GM23338 (cell line): ENCODE measurements at regions not wholly inside any gene's neighbourhood (a gene's known extent, or its start where the extent isn't known, plus 50 kb on each side); places are given as distances from the start of the nearest gene placed in this dataset.

ENCODE experiments used
- ATAC-seq: fragments of 200-7000 bp; cut with Tn5 transposase; 3 replicates; pipeline ENCODE4 v1.9.1; 2020
- DNase-seq: peaks from one replicate; pipeline ENCODE4 v3.0.0-alpha.2; 2015; ENCODE audit warnings: low spot score
- H2AFZ ChIP-seq: fragments of 200-600 bp; sonication (generic); 2 replicates; pipeline ENCODE4 v1.8.0; 2016; ENCODE audit warnings: antibody characterized with exemption, mild to moderate bottlenecking, moderate library complexity
- H3F3A ChIP-seq: fragments of 200-600 bp; sonication (generic); replicated peaks from 2 replicates; pipeline ENCODE4 v1.8.0; 2017; ENCODE audit warnings: antibody characterized with exemption, mixed run types, low read depth
- H3K27ac ChIP-seq: fragments of 200-600 bp; sonication (generic); 2 replicates; pipeline ENCODE4 v1.6.1; 2016; ENCODE audit warnings: low read depth
- H3K27me3 ChIP-seq: fragments of 200-600 bp; sonication (generic); 2 replicates; pipeline ENCODE4 v1.8.0; 2016; ENCODE audit warnings: mild to moderate bottlenecking, mixed run types, moderate library complexity; ENCODE audit not compliant: insufficient read depth
- H3K36me3 ChIP-seq: fragments of 200-600 bp; sonication (generic); 2 replicates; pipeline ENCODE4 v1.8.0; 2016; ENCODE audit warnings: mild to moderate bottlenecking; ENCODE audit not compliant: insufficient read depth
- H3K4me1 ChIP-seq: fragments of 200-600 bp; sonication (generic); 2 replicates; pipeline ENCODE4 v1.8.0; 2016; ENCODE audit warnings: mild to moderate bottlenecking, moderate library complexity; ENCODE audit not compliant: insufficient read depth
- H3K4me2 ChIP-seq: fragments of 200-600 bp; sonication (generic); 2 replicates; pipeline ENCODE4 v1.7.1; 2017; ENCODE audit warnings: mixed run types
- H3K4me3 ChIP-seq: fragments of 200-600 bp; sonication (generic); 2 replicates; pipeline ENCODE4 v1.6.1; 2016; ENCODE audit warnings: mixed run types
- H3K79me2 ChIP-seq: fragments of 200-600 bp; sonication (generic); replicated peaks from 2 replicates; pipeline ENCODE4 v1.8.0; 2017; ENCODE audit warnings: mild to moderate bottlenecking; ENCODE audit not compliant: insufficient read depth
- H3K9me2 ChIP-seq: fragments of 200-600 bp; sonication (generic); 2 replicates; pipeline ENCODE4 v1.8.0; 2017; ENCODE audit not compliant: insufficient read depth
- H4K20me1 ChIP-seq: fragments of 200-600 bp; sonication (generic); replicated peaks from 2 replicates; pipeline ENCODE4 v1.8.0; 2017; ENCODE audit warnings: mild to moderate bottlenecking; ENCODE audit not compliant: insufficient read depth
- H3K27ac Mint-ChIP-seq: 2 replicates; pipeline ENCODE4 v1.8.0; 2020; ENCODE audit warnings: inconsistent platforms, mild to moderate bottlenecking, moderate library complexity, mixed read lengths
- H3K27me3 Mint-ChIP-seq: 3 replicates; pipeline ENCODE4 v1.8.0; 2022; ENCODE audit warnings: low read depth, mild to moderate bottlenecking, moderate library complexity, mixed read lengths, inconsistent platforms; ENCODE audit not compliant: insufficient read depth, poor library complexity
- H3K36me3 Mint-ChIP-seq: 3 replicates; pipeline ENCODE4 v1.8.0; 2021; ENCODE audit warnings: low read depth, mild to moderate bottlenecking, inconsistent platforms, moderate library complexity, mixed read lengths
- H3K4me1 Mint-ChIP-seq: 3 replicates; pipeline ENCODE4 v1.8.0; 2020; ENCODE audit warnings: mild to moderate bottlenecking, inconsistent platforms, mixed read lengths
- H3K4me3 Mint-ChIP-seq: 3 replicates; pipeline ENCODE4 v1.8.0; 2021; ENCODE audit warnings: moderate library complexity, mild to moderate bottlenecking, inconsistent platforms, mixed read lengths
- H3K9me3 Mint-ChIP-seq: 3 replicates; pipeline ENCODE4 v1.8.0; 2020; ENCODE audit warnings: moderate library complexity, mild to moderate bottlenecking, inconsistent platforms, mixed read lengths
- CREB1 ChIP-seq: fragments of 250-450 bp; sonication (Bioruptor Pico); IDR thresholded peaks from 2 replicates; pipeline ENCODE4 v1.5.0; 2020; ENCODE audit warnings: low read depth, mild to moderate bottlenecking, moderate library complexity
- EZH2 ChIP-seq: fragments of 200-600 bp; sonication (generic); IDR thresholded peaks from one replicate; pipeline ENCODE4 v1.8.0; 2017; ENCODE audit warnings: antibody characterized with exemption, mild to moderate bottlenecking, low read depth; ENCODE audit not compliant: unreplicated experiment
- EZH2phosphoT487 ChIP-seq: fragments of 200-600 bp; sonication (generic); IDR thresholded peaks from one replicate; pipeline ENCODE4 v1.8.1; 2018; ENCODE audit warnings: antibody characterized with exemption; ENCODE audit not compliant: unreplicated experiment
- JUNB ChIP-seq: IDR thresholded peaks from one replicate; pipeline ENCODE4 v1.6.1; 2016; ENCODE audit warnings: antibody characterized with exemption; ENCODE audit not compliant: unreplicated experiment
- NANOG ChIP-seq: IDR thresholded peaks from 2 replicates; pipeline ENCODE4 v1.6.1; 2016; ENCODE audit warnings: antibody characterized with exemption, borderline replicate concordance
- POLR2AphosphoS5 ChIP-seq: IDR thresholded peaks from 2 replicates; pipeline ENCODE4 v1.6.1; 2016; ENCODE audit warnings: antibody characterized with exemption, low read depth
- STAT1 ChIP-seq: IDR thresholded peaks from one replicate; pipeline ENCODE4 v1.6.1; 2016; ENCODE audit warnings: antibody characterized with exemption; ENCODE audit not compliant: unreplicated experiment
- ZNF114 ChIP-seq: fragments of 250-450 bp; sonication (Bioruptor Pico); IDR thresholded peaks from 2 replicates; pipeline ENCODE4 v1.5.0; 2020; ENCODE audit warnings: mild to moderate bottlenecking, moderate library complexity
- ZNF331 ChIP-seq: fragments of 250-450 bp; sonication (Bioruptor Pico); IDR thresholded peaks from 2 replicates; pipeline ENCODE4 v1.5.0; 2020; ENCODE audit warnings: low read depth, mild to moderate bottlenecking, moderate library complexity
- TF ChIP-seq, protein P1 (sequence below): fragments of 250-450 bp; sonication (Bioruptor Pico); IDR thresholded peaks from 2 replicates; pipeline ENCODE4 v1.5.0; 2020; ENCODE audit warnings: mild to moderate bottlenecking, moderate library complexity
- TF ChIP-seq, protein P2 (sequence below): IDR thresholded peaks from one replicate; pipeline ENCODE4 v1.6.1; 2018; ENCODE audit warnings: antibody characterized with exemption; ENCODE audit not compliant: unreplicated experiment
- TF ChIP-seq, protein P3 (sequence below): IDR thresholded peaks from 2 replicates; pipeline ENCODE4 v1.6.1; 2016; ENCODE audit warnings: antibody characterized with exemption
- TF ChIP-seq, protein P4 (sequence below), 2 experiments: fragments of 200-600 bp in 1 of 2; sonication (generic) in 1 of 2; conservative IDR thresholded peaks; 2 replicates each; pipeline versions ENCODE4 v1.5.1 to v1.6.1; 2016 to 2017; ENCODE audit warnings: antibody characterized with exemption in 2 of 2, low read depth in 2 of 2, mild to moderate bottlenecking in 2 of 2, moderate library complexity in 1 of 2

DNA sequence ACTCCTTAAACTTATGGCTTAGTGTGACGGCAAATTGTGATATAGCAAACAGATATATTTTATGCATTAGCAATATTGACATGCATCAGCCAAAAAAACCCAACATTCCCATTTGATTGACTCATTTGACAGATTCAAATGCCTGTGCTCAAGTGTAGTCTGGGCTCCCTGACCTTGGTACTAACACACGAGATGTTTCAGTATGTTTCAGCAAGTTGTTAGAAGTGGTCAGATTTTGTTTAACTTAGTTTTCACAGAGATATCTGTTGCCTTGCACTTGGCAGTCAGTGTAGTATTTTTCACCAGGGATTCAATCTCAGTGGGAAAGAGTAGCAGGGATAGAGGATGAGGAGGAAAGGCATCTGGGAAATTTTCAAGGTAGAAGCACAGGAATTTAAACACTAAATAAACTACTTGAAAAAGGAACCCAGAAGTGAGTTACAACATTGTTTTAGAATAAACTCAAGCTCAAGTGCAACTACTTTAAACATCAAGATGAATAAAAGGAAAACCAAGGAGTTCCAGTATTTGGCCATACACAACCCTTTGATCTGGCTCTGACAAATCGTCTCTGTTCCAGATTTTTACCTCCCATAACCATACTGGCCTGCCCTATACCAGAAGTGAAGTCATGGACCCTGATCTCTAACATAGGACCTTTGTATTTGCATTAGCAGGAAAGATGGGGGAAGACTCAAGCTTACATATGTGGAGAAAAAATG, 56.5 kb upstream of the BLID start:
- Histone ChIP-seq H3K79me2 (no peaks in the 10 kb centered on the region), H3F3A (no peaks in the 10 kb centered on the region), H3K9me2 (no peaks in the 10 kb centered on the region), H3K36me3 (no peaks in the 10 kb centered on the region), H3K27me3 (no peaks in the 10 kb centered on the region), H4K20me1 (no peaks in the 10 kb centered on the region), H3K4me3 (no peak overlapping the region), H3K4me1 (peaks cover 6% of the 10 kb centered on the region), H2AFZ (no peak overlapping the region), H3K4me2 (no peak overlapping the region), H3K27ac (no peak overlapping the region)
- Mint-ChIP-seq H3K9me3 (no peaks in the 10 kb centered on the region), H3K36me3 (no peaks in the 10 kb centered on the region), H3K27me3 (no peaks in the 10 kb centered on the region), H3K4me3 (no peak overlapping the region), H3K4me1 (peaks cover 7% of the 10 kb centered on the region; the same call in 2 of the 3 replicates), H3K27ac (no peak overlapping the region)
- TF ChIP-seq STAT1 (no peak), EZH2 (no peak), CREB1 (CRISPR knock-in tag) (no peak), POLR2AphosphoS5 (no peak), JUNB (no peak), NANOG (no peak), ZNF114 (CRISPR knock-in tag) (no peak), EZH2phosphoT487 (no peak), ZNF331 (CRISPR knock-in tag) (no peak)
- TF ChIP-seq, protein P1, sequence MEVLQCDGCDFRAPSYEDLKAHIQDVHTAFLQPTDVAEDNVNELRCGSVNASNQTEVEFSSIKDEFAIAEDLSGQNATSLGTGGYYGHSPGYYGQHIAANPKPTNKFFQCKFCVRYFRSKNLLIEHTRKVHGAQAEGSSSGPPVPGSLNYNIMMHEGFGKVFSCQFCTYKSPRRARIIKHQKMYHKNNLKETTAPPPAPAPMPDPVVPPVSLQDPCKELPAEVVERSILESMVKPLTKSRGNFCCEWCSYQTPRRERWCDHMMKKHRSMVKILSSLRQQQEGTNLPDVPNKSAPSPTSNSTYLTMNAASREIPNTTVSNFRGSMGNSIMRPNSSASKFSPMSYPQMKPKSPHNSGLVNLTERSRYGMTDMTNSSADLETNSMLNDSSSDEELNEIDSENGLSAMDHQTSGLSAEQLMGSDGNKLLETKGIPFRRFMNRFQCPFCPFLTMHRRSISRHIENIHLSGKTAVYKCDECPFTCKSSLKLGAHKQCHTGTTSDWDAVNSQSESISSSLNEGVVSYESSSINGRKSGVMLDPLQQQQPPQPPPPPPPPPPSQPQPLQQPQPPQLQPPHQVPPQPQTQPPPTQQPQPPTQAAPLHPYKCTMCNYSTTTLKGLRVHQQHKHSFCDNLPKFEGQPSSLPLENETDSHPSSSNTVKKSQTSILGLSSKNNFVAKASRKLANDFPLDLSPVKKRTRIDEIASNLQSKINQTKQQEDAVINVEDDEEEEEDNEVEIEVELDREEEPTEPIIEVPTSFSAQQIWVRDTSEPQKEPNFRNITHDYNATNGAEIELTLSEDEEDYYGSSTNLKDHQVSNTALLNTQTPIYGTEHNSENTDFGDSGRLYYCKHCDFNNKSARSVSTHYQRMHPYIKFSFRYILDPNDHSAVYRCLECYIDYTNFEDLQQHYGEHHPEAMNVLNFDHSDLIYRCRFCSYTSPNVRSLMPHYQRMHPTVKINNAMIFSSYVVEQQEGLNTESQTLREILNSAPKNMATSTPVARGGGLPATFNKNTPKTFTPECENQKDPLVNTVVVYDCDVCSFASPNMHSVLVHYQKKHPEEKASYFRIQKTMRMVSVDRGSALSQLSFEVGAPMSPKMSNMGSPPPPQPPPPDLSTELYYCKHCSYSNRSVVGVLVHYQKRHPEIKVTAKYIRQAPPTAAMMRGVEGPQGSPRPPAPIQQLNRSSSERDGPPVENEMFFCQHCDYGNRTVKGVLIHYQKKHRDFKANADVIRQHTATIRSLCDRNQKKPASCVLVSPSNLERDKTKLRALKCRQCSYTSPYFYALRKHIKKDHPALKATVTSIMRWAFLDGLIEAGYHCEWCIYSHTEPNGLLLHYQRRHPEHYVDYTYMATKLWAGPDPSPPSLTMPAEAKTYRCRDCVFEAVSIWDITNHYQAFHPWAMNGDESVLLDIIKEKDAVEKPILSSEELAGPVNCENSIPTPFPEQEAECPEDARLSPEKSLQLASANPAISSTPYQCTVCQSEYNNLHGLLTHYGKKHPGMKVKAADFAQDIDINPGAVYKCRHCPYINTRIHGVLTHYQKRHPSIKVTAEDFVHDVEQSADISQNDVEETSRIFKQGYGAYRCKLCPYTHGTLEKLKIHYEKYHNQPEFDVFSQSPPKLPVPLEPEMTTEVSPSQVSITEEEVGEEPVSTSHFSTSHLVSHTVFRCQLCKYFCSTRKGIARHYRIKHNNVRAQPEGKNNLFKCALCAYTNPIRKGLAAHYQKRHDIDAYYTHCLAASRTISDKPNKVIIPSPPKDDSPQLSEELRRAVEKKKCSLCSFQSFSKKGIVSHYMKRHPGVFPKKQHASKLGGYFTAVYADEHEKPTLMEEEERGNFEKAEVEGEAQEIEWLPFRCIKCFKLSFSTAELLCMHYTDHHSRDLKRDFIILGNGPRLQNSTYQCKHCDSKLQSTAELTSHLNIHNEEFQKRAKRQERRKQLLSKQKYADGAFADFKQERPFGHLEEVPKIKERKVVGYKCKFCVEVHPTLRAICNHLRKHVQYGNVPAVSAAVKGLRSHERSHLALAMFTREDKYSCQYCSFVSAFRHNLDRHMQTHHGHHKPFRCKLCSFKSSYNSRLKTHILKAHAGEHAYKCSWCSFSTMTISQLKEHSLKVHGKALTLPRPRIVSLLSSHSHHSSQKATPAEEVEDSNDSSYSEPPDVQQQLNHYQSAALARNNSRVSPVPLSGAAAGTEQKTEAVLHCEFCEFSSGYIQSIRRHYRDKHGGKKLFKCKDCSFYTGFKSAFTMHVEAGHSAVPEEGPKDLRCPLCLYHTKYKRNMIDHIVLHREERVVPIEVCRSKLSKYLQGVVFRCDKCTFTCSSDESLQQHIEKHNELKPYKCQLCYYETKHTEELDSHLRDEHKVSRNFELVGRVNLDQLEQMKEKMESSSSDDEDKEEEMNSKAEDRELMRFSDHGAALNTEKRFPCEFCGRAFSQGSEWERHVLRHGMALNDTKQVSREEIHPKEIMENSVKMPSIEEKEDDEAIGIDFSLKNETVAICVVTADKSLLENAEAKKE (CRISPR knock-in tag): no peak
- TF ChIP-seq, protein P2, sequence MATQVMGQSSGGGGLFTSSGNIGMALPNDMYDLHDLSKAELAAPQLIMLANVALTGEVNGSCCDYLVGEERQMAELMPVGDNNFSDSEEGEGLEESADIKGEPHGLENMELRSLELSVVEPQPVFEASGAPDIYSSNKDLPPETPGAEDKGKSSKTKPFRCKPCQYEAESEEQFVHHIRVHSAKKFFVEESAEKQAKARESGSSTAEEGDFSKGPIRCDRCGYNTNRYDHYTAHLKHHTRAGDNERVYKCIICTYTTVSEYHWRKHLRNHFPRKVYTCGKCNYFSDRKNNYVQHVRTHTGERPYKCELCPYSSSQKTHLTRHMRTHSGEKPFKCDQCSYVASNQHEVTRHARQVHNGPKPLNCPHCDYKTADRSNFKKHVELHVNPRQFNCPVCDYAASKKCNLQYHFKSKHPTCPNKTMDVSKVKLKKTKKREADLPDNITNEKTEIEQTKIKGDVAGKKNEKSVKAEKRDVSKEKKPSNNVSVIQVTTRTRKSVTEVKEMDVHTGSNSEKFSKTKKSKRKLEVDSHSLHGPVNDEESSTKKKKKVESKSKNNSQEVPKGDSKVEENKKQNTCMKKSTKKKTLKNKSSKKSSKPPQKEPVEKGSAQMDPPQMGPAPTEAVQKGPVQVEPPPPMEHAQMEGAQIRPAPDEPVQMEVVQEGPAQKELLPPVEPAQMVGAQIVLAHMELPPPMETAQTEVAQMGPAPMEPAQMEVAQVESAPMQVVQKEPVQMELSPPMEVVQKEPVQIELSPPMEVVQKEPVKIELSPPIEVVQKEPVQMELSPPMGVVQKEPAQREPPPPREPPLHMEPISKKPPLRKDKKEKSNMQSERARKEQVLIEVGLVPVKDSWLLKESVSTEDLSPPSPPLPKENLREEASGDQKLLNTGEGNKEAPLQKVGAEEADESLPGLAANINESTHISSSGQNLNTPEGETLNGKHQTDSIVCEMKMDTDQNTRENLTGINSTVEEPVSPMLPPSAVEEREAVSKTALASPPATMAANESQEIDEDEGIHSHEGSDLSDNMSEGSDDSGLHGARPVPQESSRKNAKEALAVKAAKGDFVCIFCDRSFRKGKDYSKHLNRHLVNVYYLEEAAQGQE: no peak
- TF ChIP-seq, protein P3, sequence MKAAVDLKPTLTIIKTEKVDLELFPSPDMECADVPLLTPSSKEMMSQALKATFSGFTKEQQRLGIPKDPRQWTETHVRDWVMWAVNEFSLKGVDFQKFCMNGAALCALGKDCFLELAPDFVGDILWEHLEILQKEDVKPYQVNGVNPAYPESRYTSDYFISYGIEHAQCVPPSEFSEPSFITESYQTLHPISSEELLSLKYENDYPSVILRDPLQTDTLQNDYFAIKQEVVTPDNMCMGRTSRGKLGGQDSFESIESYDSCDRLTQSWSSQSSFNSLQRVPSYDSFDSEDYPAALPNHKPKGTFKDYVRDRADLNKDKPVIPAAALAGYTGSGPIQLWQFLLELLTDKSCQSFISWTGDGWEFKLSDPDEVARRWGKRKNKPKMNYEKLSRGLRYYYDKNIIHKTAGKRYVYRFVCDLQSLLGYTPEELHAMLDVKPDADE: no peak
- TF ChIP-seq, protein P4, sequence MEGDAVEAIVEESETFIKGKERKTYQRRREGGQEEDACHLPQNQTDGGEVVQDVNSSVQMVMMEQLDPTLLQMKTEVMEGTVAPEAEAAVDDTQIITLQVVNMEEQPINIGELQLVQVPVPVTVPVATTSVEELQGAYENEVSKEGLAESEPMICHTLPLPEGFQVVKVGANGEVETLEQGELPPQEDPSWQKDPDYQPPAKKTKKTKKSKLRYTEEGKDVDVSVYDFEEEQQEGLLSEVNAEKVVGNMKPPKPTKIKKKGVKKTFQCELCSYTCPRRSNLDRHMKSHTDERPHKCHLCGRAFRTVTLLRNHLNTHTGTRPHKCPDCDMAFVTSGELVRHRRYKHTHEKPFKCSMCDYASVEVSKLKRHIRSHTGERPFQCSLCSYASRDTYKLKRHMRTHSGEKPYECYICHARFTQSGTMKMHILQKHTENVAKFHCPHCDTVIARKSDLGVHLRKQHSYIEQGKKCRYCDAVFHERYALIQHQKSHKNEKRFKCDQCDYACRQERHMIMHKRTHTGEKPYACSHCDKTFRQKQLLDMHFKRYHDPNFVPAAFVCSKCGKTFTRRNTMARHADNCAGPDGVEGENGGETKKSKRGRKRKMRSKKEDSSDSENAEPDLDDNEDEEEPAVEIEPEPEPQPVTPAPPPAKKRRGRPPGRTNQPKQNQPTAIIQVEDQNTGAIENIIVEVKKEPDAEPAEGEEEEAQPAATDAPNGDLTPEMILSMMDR (conservative IDR thresholded peaks at IDR 0.05; ENCODE audit: low read depth in 2 of 2): no peak
- DNase-seq: no peak
- ATAC-seq: no peak
